NCI-H2107 treated with DMSO at 0.1 percent for 48 hours (cell line): ENCODE measurements at regions not wholly inside any gene's neighbourhood (a gene's known extent, or its start where the extent isn't known, plus 50 kb on each side); places are given as distances from the start of the nearest gene placed in this dataset.

Source experiments
- DNase-seq: peaks from one replicate; lab custom pipeline; 2025; ENCODE audit not compliant: unreplicated experiment; lab: John Stamatoyannopoulos, UW

DNA sequence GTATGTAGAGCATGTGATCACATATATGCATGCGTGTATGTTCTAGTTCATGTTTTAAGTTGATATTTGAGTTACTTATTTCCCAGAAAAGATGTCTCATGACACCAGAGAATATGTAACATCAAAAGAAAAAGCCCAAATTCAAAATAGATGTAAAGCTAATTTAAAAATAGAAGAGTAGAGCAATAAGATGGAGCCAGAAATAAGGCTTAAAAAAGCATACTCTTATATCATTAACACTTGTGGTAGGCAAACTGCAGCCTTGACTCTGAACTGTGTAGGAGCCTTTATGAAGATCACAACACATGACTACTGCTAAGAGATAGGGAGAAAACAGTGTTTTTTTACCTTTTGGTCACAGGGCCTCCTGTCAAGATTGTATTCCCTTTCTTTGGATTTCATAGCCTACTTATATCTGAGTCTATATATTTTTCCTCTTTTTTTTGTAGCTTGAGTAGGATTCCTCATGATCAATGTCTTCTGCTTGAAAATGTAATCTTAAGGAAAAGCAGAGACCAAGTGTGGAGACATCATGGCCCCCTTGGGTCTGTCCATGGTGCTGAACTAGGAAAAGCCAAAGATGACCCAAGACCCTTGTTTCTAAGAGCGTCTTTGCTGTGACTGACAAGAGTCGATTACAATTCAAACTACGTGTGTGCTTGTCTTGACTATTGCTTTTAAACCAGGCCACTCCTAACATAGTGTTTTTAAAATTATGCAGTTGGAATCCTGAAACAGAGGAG lies 390.4 kb downstream of the SHISA9 start:
- no peak for DNase-seq

DNA sequence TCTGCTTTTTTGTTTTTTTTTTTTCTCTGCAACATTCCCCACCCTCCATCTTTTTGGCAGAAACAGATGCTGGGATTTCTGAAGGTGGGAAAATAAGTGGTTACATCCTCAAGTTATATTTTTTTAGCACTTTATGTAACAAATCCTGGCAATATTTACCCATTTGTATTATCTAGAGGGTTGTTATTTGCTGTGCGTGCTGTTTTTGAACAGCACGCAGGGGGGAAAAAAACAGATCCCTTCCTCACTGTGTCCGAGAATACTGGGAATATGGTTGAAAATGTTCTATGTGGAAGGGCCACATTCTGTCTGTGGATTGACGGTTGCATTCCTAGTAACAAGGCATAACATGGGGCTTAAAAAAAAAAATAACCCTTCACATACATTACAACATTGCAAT lies 394.8 kb downstream of the SHISA9 start:
- no peak for DNase-seq

DNA sequence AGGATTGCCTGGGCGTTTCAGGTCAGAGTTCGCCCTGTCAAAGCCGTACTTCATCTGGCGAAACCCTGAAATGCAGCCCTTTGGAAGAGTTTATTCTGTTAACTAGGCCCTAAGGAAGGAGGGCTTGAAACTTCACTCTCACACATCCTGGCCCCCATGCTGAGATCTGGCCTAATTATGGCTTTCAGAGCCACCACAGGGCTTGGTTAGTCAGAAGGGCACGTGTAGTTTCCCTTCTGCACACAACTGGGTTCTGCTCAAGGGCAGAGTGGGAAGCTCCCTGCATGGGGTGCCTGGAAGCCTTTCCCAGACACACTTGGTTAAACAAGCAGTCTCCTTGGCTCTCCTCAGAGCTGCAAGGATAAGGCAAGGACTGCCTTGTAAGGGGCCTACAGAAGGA lies 397.3 kb downstream of the SHISA9 start:
- peak; percentile 25 for DNase-seq

DNA sequence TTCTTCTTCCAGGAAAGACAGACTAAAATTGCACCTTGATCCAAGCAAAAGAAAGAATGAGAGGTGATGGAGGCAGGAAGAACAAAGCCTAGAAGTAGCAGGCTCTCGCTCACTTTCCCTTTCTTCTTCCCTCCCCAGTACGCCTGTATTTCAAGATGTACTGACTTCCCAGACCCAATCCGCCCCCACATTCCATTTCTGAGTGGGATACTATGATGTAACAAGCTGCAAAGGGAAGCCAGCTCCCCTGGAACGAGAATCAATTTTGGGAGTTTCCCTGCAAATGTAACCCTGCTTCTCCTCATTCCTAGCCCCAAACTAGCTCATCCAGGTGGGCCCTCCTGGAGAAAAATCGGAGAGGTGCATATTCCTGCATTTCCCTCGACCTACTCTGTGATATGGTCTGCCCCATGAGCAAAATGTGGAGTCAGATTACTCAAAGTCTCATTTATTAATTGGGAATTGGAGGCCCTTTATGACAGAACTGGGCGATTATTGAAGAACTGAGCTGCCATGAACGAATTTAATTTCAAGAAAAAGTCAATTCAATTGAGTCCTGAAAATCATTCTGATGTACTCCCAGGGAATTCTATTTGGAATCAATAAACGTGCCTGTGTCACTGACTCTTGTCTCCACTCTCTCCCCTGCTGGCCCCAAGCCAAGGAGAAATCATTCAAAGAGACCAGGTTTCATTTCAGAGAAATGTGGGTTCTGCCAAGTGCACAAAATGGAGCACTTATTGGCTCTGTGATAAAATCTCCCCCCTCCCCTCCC lies 398.9 kb downstream of the SHISA9 start:
- DNase-seq, result peak; percentile 11

DNA sequence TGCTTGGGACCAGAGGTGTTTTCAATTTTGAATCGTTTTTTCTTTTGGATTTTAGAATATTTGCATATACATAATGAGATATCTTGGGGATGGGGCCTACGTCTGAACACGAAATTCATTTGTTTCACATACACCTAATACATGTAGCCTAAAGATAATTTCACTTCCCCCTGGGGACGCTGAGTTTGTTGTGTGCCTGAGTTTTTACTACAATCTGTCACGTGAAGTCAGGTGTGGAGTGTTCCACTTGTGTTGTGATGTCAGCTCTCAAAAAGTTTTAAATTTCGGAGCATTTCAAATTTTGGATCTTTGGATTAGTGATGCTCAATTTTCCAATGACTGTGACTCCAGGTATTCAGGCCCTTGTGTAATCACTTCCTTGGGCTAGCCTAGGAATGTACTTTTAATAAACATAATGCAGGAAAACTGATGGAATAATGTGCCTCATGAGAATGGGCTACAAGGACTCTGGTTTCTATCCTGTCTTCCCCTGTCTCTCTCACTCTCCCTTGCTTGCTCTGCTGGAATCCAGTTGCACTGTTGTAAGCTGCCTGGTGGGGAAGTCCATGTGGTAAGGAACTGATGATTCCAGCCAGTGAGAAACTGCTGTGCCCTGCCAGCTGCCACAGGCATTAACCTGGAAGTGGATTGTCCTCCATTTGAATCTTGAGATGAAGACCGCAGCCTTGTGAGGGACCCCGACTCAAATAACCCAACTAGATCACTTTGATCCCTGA lies 403.8 kb downstream of the SHISA9 start:
- DNase-seq, result no peak

DNA sequence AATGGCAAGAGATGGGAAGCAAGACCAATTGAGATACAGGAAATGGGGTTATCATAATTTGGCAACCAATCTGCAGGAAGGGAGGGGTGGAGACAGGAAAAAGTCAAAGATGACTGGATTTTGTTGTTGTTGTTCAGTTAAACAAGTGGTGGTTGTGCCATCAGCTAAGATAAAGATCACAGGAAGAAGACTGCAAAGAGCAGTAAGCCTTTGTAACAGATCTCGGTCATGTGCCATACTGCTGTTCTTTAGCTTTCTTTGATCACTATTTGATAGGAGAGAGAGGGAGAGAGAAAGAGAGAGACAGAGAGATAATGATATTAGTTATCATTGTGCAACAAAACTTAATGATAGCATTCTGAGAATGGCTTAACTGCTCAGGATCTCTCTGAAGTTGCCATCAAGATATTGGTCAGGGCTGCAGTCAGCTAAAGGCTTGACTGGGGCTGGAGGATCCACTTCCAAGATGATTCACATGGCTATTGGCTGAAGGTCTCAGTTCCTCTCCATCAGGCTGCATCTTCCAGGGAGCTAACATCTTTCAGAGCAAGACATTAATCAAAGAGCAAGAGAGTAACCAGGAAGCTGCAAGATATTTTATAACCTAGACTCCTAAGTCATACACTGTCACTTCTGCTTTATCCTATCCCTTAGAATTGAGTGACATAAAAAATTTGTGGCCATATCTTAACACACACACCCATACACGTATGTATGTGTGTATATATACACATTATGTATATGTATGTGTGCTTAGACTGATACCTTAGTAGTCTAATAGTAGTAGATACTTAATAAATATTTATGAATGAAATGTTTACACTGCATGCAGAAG lies 405.0 kb downstream of the SHISA9 start:
- no peak for DNase-seq

DNA sequence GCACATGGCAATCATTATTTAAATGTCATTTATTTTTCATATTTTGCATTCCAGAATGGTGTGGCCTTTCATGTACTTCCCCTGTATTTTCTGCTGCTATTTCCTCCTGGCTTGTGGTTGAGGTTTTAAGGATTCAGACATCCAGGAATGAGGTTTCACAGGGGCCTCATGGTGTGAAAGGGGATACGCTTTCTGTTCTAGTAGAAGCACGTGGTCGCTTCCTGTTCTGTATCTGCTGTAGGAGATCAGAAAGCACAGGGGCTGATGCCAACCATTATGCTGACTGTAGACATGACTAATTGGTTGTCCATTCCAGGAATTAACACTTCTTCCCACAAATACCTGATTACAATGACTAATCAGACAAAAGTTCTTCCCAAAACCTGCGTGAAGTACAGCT lies 405.9 kb downstream of the SHISA9 start:
- peak; percentile 31 for DNase-seq

DNA sequence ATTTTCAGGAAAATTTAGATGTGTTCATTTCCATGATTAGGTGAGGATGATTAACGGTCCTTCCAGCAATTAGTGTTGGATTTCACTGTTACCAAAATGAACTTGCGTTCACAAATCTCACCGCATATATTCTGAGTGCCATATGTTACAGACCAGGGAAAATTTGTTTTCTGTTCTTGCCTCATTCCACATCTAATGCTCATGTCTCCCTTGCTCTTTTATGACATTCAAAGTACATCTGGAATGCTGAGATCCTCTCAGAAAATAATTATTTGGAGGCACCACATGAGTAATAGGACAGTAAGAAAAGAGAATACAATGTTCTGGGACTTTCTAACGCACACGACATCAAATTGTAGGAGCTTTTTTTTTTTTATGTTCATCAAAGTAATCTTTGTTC lies 406.5 kb downstream of the SHISA9 start:
- no peak for DNase-seq

DNA sequence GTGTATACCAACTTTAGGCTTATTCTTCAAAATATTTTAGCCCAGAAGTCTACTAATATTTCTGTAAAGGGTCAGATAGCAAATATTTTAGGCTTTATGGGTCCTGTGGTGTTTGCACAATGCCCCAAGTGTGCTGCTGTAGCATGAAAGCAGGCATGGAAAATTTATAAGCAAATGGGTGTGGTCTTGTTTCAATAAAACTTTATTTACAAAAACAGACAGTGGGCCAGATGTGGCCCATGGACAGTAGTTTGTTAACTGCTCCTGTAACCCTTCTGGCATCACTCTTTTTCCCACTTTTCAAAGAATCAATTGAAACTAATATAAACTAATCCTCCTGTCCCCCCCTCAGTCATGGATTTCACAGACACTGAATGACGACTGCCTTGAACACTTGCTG lies 410.7 kb downstream of the SHISA9 start:
- no peak for DNase-seq

DNA sequence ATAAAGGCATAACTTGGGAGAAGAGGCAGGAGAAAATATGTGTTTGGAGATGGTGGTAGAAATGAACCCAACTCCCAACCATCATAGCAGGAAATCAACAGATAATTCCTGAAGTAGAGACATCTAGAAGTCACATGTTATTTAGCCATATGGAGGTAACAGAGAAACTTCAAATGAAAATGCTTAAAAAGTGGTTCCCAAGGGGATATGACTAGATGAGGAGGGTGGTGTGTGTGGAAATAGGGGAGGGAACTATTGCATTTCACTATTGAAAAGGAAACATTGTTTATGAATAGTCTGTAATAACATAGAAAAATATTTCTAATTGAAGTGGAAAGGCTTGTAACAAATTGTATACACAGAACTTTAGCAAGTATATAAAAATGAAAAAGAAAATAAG lies 412.0 kb downstream of the SHISA9 start:
- no peak for DNase-seq

DNA sequence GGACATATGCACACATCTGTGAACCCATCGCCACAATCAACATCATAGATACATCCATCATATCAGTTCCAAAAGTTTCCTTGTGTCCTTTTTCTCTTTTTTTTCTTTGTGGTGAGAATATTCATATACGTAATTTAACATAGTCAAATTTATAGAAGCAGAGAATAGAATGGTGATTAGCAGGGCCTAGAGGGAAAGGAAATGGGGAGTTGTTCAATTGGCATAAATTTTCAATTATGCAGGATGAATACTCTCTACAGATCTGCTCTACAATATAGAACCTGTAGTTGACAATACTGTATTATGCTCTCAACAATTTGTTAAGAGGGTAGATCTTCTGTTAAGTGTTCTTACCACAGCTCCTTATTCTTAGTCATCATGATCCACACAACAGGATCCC lies 413.2 kb downstream of the SHISA9 start:
- no peak for DNase-seq

DNA sequence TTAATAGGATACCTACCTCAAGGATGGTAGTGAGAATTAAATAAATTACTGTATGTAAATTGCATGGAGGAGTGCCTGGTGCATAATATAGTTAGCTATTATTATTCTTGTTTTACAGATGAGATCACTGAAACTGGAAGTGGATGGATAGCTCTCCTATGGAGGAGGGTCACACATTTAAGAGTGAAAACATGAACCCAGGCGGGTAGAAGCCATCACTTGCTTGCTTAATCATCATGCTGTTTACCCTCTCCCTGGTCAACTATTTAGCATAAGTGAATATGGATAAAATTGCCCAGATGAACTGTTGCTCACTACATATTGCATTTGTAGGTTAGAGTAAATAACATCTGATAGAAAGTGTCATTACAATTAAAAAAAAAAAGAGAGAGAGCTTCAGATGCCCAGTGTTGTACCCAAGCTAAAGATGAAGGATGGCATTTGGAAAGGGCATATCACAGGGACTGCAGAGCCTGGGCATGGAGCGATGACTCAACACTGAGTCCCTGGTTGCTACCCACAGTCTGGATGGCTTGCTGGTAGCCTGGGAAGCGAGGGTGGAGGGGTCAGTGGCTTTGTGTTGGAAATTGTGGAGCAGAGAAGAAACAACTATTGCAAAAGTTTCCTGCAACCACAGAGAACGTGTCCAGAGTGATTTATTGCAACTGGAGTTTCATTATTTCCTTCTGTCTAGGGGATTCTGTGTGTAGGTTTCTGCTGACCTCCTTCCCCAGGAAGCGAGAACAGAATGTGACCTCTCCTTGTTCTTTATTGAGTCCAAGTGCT lies 414.4 kb downstream of the SHISA9 start:
- DNase-seq, result no peak

DNA sequence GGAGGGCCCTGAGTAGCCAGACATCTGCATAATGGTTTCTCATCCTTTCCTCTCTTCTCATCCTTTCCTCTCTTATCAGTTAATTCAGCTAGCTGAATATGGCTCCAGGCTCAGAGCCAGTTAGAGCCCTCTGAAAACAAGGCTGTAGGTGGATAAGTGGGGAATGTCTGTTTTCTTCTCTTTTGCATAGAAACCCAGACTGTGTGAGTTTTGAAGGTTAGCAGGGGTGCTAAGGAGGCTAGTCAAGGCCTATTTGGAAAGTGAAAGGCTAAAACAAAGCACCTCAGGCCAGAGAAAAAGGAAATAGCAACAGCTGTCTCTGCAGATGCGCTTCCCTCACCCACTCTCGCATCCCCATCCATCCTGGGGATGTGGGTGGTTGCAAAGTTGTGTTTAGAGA lies 420.9 kb downstream of the SHISA9 start:
- no peak for DNase-seq

DNA sequence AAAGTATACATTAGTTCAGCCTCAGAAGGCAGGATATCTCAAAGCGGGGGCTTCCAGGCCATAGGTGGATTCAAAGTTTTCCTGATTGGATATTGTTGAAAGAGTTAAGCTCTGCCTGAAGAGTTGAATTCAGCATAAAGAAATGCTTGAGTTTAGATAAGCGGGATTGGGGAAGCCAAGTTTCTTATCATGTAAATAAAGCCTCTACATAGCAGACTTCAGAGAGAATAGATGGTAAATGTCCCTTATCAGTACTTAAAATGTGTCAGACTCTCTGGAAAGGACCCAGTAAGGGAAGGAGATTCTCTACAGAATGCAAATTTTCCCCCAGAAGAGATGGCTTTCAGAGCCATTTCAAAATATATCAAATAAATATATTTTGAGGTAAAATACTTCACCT lies 423.5 kb downstream of the SHISA9 start:
- DNase-seq, result no peak

DNA sequence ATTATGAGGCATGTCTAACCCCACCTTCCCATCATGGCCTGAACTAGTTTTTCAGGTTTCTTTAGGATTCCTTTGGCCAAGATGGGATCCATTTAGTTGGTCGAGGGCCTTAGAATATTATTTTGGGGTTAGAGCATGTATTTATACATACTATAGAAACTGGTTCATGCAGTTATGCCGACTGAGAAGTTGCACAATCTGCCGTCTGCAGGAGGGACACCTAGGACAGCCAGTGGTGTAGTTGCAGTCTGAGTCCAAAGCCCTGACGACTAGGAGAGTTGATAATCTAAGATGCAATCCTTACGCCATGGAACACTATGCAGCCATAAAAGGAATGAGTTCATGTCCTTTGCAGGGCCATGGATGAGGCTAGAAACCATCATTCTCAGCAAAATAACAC lies 424.0 kb downstream of the SHISA9 start:
- DNase-seq, result no peak

DNA sequence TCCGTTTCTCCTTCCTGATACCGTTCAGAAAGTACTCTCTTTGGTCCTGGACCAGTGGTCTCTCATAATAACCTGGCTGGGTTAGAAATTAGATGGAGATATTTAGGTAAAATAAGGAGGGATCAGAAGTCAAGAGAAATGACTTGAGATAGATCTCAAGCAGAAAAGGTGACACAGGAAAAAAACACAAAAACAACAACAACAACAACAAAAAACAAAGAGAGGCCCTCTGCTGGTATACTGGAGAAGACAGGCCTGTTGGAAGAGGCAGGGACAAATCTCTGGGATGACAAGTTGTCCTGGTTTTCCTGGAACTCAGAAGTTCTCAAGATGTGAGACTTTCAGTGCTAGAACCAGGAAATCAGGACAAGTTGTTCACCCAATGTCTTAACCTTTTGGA lies 430.5 kb downstream of the SHISA9 start:
- DNase-seq, result no peak

DNA sequence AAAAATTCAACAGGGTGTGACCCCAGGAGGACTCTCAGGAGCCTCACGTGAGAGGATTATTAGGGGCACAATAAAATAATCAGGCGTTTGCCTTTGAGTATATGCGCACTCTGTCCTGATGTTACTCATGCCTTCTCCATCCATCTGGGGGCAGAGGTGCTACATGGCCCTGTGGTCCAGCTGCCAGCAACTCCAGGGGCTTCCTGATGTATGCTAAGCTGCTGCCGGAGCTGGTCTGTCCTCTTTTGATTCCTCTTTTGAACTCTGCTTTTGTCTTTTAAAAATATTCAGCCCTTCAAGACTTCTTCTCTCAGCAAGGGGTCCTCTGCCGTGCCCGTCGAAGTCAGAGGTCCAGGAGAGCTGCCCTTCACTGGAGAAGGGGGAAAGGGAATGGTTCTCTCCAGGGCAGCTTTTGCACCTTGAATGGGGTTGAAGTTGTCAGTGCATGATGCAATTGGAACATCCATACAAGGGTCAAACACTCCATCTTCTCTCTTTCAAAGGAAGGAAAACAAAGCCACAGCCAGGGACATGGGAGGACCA lies 431.4 kb downstream of the SHISA9 start:
- no peak for DNase-seq

DNA sequence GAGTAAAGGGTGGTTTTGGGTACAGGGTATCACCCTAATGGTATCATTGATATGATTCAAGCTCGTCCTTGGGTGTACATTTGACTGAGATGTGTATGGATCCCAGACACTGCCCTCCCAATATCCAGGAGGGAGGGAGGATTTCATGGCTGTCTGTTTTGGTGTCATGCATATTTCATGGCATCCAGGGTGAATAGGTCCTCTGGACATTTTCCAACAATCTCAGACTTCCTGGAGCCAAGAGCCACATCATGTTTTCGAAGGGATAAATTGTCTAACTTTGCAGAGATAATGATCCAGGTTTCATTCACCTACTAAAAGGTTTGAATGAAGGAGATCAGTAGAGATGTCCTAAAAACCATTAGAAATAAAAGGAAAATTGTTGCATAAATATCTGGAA lies 431.9 kb downstream of the SHISA9 start:
- DNase-seq, result no peak

DNA sequence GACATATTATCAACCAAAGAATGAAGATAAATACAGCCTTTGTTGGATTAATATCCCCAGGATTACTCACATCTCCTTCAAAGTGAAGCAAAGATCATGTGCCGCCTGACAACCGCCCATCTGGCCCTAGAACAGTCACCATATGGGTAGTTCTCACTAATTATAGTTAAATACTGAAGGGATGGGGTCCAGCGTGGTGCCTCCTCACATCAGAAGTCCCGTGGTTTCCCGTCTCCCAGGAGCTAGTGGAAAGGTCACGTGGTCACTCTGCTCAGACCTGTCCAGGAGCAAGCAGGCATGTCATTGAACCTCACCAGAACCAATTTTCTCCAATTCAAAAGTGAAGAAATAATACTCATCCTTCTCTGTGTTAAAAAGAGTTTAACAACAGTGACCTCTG lies 434.5 kb downstream of the SHISA9 start:
- no peak for DNase-seq

DNA sequence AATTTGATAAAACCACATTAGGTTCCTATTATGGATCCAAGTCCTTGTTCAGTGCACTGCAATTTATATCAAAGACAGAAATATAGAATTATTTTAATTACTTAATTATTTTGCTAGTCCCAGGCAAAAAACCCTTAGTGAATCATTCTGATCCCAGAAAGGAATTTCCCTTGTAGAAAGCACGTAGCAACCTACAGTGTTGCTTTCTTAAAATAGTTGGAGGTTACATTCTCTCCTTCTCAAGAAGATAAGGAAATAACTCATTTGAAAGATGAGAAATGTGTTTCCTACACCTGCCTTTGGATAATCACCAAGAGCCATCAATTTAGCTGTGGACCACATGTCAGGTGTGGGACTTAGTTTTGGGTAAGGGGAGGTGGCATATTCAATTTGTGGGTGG lies 434.9 kb downstream of the SHISA9 start:
- no peak for DNase-seq
